ENCODE measurements at regions not wholly inside any gene's neighbourhood (a gene's known extent, or its start where the extent isn't known, plus 50 kb on each side); places are given as distances from the start of the nearest gene placed in this dataset.

DNA sequence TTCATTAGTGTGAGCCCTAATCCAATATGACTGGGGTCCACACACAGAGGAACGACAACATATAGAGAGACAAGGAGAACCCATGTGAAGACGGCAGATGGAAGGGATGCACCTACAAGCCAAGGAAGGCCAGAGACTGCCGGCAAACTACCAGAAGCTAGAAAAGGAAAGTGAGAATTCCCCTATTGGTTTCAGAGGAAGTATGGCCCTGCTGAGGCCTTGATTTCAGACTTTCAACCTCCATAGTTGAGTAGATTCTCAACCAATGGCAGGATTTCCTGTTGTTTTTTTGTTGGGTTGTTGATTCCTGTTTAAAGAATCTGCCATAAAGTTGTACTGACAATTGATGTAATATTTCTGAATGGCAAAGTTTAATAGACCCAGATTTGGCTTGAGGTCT, 241.5 kb downstream of the SATB2 start:
- no peak for DNase-seq
- TF ChIP-seq, protein P1, sequence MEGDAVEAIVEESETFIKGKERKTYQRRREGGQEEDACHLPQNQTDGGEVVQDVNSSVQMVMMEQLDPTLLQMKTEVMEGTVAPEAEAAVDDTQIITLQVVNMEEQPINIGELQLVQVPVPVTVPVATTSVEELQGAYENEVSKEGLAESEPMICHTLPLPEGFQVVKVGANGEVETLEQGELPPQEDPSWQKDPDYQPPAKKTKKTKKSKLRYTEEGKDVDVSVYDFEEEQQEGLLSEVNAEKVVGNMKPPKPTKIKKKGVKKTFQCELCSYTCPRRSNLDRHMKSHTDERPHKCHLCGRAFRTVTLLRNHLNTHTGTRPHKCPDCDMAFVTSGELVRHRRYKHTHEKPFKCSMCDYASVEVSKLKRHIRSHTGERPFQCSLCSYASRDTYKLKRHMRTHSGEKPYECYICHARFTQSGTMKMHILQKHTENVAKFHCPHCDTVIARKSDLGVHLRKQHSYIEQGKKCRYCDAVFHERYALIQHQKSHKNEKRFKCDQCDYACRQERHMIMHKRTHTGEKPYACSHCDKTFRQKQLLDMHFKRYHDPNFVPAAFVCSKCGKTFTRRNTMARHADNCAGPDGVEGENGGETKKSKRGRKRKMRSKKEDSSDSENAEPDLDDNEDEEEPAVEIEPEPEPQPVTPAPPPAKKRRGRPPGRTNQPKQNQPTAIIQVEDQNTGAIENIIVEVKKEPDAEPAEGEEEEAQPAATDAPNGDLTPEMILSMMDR (IDR thresholded peaks at IDR 0.05): no peak
- intact Hi-C loops (cut with DNase I; ENCODE audit: low total_unique reads): no loop called here
- Histone ChIP-seq H3K4me1 (no peaks in the 10 kb centered on the region), H3K9me3 (peaks cover 0 to 13% (median 8%) of the 10 kb centered on the region in 3 donors), H3K27me3 (no peaks in the 10 kb centered on the region), H3K27ac (no peak overlapping the region), H3K4me3 (no peak overlapping the region), H3K36me3 (no peaks in the 10 kb centered on the region)

DNA sequence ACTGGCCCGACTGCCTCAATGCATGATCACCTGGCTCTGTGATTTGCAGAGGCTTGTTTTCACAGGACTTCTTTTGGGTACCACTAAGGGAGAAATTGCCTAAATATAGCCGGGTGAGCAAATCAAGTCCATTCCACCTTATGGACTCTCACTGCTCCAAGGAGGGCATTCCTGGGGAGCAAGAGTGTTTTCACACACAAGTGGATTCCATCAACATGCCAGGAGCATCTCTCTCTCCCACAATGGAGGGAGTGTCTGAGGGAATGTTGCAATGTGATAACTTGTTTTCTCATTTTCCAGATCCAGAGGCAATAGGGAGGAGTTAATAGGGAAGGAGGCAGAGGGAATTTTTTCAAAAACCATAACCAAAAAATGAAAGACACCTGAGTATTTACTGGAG, 250.7 kb downstream of the SATB2 start:
- TF ChIP-seq, protein P1 (IDR thresholded peaks at IDR 0.05): no peak
- H3K4me1 ChIP-seq: no peaks in the 10 kb centered on the region
- no peak for DNase-seq
- intact Hi-C loops (cut with DNase I; ENCODE audit: low total_unique reads): no loop called here
- no peak overlapping the region for H3K27ac ChIP-seq
- H3K27me3 ChIP-seq: no peaks in the 10 kb centered on the region
- H3K4me3 ChIP-seq: no peak overlapping the region
- H3K9me3 ChIP-seq: peaks cover 0 to 10% (median 6%) of the 10 kb centered on the region in 3 donors
- no peaks in the 10 kb centered on the region for H3K36me3 ChIP-seq

DNA sequence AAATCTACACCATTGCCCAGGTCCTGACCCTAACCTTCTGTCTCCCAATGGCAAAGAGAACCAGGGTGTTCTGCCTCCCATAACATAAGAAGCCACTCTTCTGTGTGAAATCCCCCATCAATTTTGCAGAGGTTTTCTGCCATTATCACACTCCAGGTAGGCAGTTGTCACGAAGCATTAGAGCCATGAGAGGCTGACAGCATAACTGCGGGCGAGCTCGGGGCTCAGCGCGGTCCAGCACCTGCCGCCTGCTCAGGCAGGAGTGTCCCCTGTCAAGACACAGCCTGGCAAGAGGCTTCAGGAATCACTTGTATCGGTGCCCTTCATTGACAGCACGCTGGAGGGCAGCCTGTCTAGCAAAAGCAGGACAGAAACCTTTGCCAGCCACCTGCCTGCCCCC, 251.2 kb downstream of the SATB2 start:
- H3K4me1 ChIP-seq: no peaks in the 10 kb centered on the region
- no peaks in the 10 kb centered on the region for H3K27me3 ChIP-seq
- intact Hi-C loops (cut with DNase I; ENCODE audit: low total_unique reads): no loop called here
- no peak overlapping the region for H3K27ac ChIP-seq
- H3K36me3 ChIP-seq: no peaks in the 10 kb centered on the region
- H3K4me3 ChIP-seq: no peak overlapping the region
- peaks cover 0 to 5% (median 2%) of the 10 kb centered on the region in 3 donors for H3K9me3 ChIP-seq
- no peak for DNase-seq
- TF ChIP-seq, protein P1 (IDR thresholded peaks at IDR 0.05): no peak

DNA sequence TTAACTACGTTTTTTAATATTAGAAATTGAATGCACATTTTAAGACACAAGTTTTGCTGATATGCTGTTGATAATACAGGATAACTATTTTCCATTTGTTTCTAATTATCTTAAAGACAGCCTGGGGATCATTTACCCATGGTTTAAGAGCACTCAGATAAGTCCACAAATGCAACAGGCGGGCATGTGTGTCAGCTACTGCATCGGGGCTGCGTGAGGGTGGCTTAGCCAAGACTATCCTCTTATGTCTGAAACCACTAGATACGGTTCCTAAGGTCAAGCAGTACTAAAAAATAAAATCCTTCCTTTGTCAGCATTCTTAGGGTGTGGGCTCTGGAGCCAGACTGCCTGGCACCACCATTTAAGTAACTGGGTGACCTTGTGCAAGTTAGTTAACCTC, 254.8 kb downstream of the SATB2 start:
- Histone ChIP-seq H3K36me3 (no peaks in the 10 kb centered on the region), H3K4me3 (no peak overlapping the region), H3K27me3 (no peaks in the 10 kb centered on the region), H3K27ac (no peak overlapping the region), H3K9me3 (no peaks in the 10 kb centered on the region), H3K4me1 (no peaks in the 10 kb centered on the region)
- TF ChIP-seq, protein P1 (IDR thresholded peaks at IDR 0.05): no peak
- intact Hi-C loops (cut with DNase I; ENCODE audit: low total_unique reads): no loop called here
- no peak for DNase-seq

DNA sequence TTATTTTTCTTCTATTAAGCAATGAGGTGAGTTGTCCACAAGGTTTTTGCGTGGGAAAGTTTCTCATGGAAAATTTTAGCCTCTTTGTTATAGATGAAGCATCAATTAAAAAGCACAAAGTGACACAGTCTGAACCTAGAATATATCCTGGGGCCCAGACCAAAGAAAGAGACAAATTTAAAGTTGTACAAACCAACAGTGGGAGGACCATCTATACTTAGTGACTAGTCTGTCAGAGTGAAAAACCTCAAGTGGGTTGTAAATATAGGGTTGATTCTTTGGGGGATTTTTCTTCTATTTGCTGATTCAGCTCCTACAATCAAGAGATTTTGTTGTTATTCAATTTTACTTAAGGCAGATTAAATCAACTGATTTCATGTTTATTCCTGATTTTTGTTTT, 256.2 kb downstream of the SATB2 start:
- Histone ChIP-seq H3K27ac (no peak overlapping the region), H3K9me3 (no peaks in the 10 kb centered on the region), H3K36me3 (no peaks in the 10 kb centered on the region), H3K27me3 (no peaks in the 10 kb centered on the region), H3K4me1 (no peaks in the 10 kb centered on the region), H3K4me3 (no peak overlapping the region)
- DNase-seq: no peak
- TF ChIP-seq, protein P1 (IDR thresholded peaks at IDR 0.05): no peak
- intact Hi-C loops (cut with DNase I; ENCODE audit: low total_unique reads): no loop called here

DNA sequence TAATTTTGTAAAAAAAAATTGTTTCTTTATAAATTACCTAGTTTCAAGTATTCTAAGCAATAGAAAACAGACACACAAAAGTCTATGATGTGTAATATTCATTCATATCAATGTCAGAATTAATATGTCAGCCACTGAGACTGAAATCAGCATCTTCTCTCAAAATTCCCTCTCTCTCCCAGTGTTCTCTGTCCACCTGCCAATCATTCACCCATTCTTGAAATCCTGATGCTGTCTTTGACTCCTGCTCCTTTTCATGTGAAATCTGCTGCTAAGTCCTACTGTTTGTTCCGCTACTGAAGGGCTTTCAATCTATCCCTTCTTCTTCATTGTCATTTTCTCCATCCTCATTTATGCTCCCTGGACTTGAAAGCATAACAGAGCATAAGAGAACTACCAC, 257.9 kb downstream of the SATB2 start:
- H3K27ac ChIP-seq: no peak overlapping the region
- no peak overlapping the region for H3K4me3 ChIP-seq
- no peak for DNase-seq
- intact Hi-C loops (cut with DNase I; ENCODE audit: low total_unique reads): no loop called here
- no peaks in the 10 kb centered on the region for H3K36me3 ChIP-seq
- TF ChIP-seq, protein P1 (IDR thresholded peaks at IDR 0.05): no peak
- no peaks in the 10 kb centered on the region for H3K27me3 ChIP-seq
- no peaks in the 10 kb centered on the region for H3K9me3 ChIP-seq
- no peaks in the 10 kb centered on the region for H3K4me1 ChIP-seq
